Adrenal gland (tissue), 5 donors: ENCODE measurements at regions not wholly inside any gene's neighbourhood (a gene's known extent, or its start where the extent isn't known, plus 50 kb on each side); places are given as distances from the start of the nearest gene placed in this dataset.

Source experiments
- CTCF ChIP-seq, 6 experiments: fragments of 450-650 bp in 4 of 6; fragments of 200-600 bp in 2 of 6; sonication (generic) in 1 of 6; IDR thresholded peaks; 1 replicate in 5 of 6; 2 replicates in 1 of 6; pipeline versions ENCODE4 v1.5.1 to v1.8.0; 2016 to 2021; ENCODE audit warnings: antibody characterized with exemption in 6 of 6, mild to moderate bottlenecking in 2 of 6, moderate library complexity in 1 of 6
- POLR2A ChIP-seq, 2 donors: fragments of 450-650 bp; IDR thresholded peaks; one replicate each; pipeline ENCODE4 v1.6.1; 2017; ENCODE audit warnings: antibody characterized with exemption in 2 of 2, mild to moderate bottlenecking in 2 of 2, moderate library complexity in 1 of 2
- donor health status: DM: no; HTN: no; CAD: no.

- TF ChIP-seq CTCF (IDR thresholded peaks at IDR 0.05), result no peak
- TF ChIP-seq POLR2A (IDR thresholded peaks at IDR 0.05), result no peak
Observed at GRCh38 chr6:26249707-26249956, 115.4 kb upstream of the BTN3A2 start.
